ENCODE measurements at regions not wholly inside any gene's neighbourhood (a gene's known extent, or its start where the extent isn't known, plus 50 kb on each side); places are given as distances from the start of the nearest gene placed in this dataset.

DNA sequence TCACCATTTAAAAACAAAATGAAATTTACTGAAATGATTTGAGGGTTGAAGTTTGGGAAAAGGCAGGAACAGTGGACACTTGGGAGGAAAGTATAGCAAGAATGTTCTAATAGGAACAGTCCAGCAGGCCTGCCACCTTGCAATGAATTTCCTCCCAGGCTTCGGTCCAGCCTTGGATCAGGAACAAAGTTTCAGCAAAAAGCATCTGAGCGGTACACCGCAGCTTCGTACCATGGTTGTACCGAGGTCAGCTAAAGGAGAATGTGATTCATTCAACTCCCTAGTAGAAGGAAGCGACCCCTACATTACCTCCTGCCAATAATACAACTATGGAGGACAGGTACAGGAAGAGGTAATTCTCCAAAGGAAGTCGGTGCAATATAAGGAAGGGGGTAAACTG lies 111.4 kb downstream of the ENC1 start:
- TF ChIP-seq POU2F2 (IDR thresholded peaks at IDR 0.05; ENCODE audit: borderline replicate concordance, low read depth, low read length) = no peak
- TF ChIP-seq, protein P1, sequence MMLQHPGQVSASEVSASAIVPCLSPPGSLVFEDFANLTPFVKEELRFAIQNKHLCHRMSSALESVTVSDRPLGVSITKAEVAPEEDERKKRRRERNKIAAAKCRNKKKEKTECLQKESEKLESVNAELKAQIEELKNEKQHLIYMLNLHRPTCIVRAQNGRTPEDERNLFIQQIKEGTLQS (IDR thresholded peaks at IDR 0.05; ENCODE audit: borderline replicate concordance, extremely low read depth, low read depth, low read length) = no peak
- TF ChIP-seq MEF2A (IDR thresholded peaks at IDR 0.05; ENCODE audit: insufficient read depth, low read depth, low read length) = no peak
